GM12892 (cell line): ENCODE measurements at regions not wholly inside any gene's neighbourhood (a gene's known extent, or its start where the extent isn't known, plus 50 kb on each side); places are given as distances from the start of the nearest gene placed in this dataset.

Experiments
- POLR2A ChIP-seq: IDR thresholded peaks from 2 replicates; pipeline ENCODE4 v1.6.1; 2011; ENCODE audit warnings: low read depth, low read length, control low read depth
- POLR2AphosphoS5 ChIP-seq: IDR thresholded peaks from 2 replicates; pipeline ENCODE4 v1.6.1; 2011; ENCODE audit warnings: low read depth, low read length, control low read depth
- TAF1 ChIP-seq: IDR thresholded peaks from 2 replicates; pipeline ENCODE4 v1.6.1; 2011; ENCODE audit warnings: low read depth, mild to moderate bottlenecking, control low read depth, low read length, borderline replicate concordance

GRCh38 chr10:78254013-78254412 lies 220.3 kb downstream of the RPS24 start:
- TF ChIP-seq POLR2AphosphoS5 (no peak), POLR2A (no peak), TAF1 (no peak)
